ENCODE measurements at regions not wholly inside any gene's neighbourhood (a gene's known extent, or its start where the extent isn't known, plus 50 kb on each side); places are given as distances from the start of the nearest gene placed in this dataset.

- no peak for TF ChIP-seq THAP8 (CRISPR knock-in tag; IDR thresholded peaks at IDR 0.05; ENCODE audit: borderline replicate concordance)
- TF ChIP-seq CREM (IDR thresholded peaks at IDR 0.05): no peak
- TF ChIP-seq CREM (CRISPR knock-in tag; IDR thresholded peaks at IDR 0.05): no peak
- no peak for TF ChIP-seq MAX (IDR thresholded peaks at IDR 0.05)
Observed at GRCh38 chr15:97182581-97182980, 777.9 kb upstream of the ARRDC4 start (continued).

- Histone ChIP-seq H3K27ac (ENCODE audit: extremely low read length, insufficient read depth, low read length) (no peak overlapping the region), H3K27me3 (ENCODE audit: control insufficient read depth in 1 of 2, insufficient read depth in 2 of 2, low read length in 2 of 2) (no peaks in the 10 kb centered on the region), H3K79me2 (ENCODE audit: insufficient read depth, low read length) (no peaks in the 10 kb centered on the region), H2AFZ (ENCODE audit: low read length) (no peak overlapping the region), H3K4me3 (replicated peaks in 1 of 3; ENCODE audit: insufficient read depth in 1 of 3, low read depth in 2 of 3, low read length in 3 of 3) (no peak overlapping the region), H3K9ac (ENCODE audit: insufficient read depth, low read depth, low read length) (no peak overlapping the region), H3K9me3 (ENCODE audit: low read length) (peaks cover 44% of the 10 kb centered on the region), H3K36me3 (replicated peaks in 1 of 2; ENCODE audit: control insufficient read depth in 1 of 2, insufficient read depth in 2 of 2, low read length in 2 of 2) (no peaks in the 10 kb centered on the region), H3K4me1 (ENCODE audit: insufficient read depth, low read length) (no peaks in the 10 kb centered on the region), H4K20me1 (ENCODE audit: insufficient read depth, low read length) (no peaks in the 10 kb centered on the region), H3K4me2 (ENCODE audit: low read depth, low read length) (no peak overlapping the region)
- in situ Hi-C loops (cut with HindIII; ENCODE audit: extremely low pct_ligation_motif_present, low pct_unique_long_range_greater_than_20kb) (no loop called here), intact Hi-C loops (cut with micrococcal nuclease; ENCODE audit: unreplicated experiment) (no loop called here)
- ATAC-seq (no peak), FAIRE-seq (no peak), DNase-seq (ENCODE audit: low spot score) (no peak)
- TF ChIP-seq ZNF7 (CRISPR knock-in tag; IDR thresholded peaks at IDR 0.05) (no peak), ZNF543 (CRISPR knock-in tag; IDR thresholded peaks at IDR 0.05) (no peak), SMAD1 (CRISPR knock-in tag; IDR thresholded peaks at IDR 0.05; ENCODE audit: borderline replicate concordance, low read depth) (no peak), GPBP1L1 (CRISPR knock-in tag; IDR thresholded peaks at IDR 0.05) (no peak), ZBTB46 (CRISPR knock-in tag; IDR thresholded peaks at IDR 0.05; ENCODE audit: borderline replicate concordance) (no peak), GFI1 (CRISPR knock-in tag; IDR thresholded peaks at IDR 0.05; ENCODE audit: borderline replicate concordance) (no peak), HOXA7 (CRISPR knock-in tag; IDR thresholded peaks at IDR 0.05) (no peak), CEBPB (IDR thresholded peaks at IDR 0.05; ENCODE audit: borderline replicate concordance, low read depth, low read length) (no peak), TP53 (CRISPR knock-in tag; conservative IDR thresholded peaks at IDR 0.05) (no peak), AKAP8 (CRISPR knock-in tag; IDR thresholded peaks at IDR 0.05) (no peak), ZNF644 (CRISPR knock-in tag; IDR thresholded peaks at IDR 0.05; ENCODE audit: low read depth) (no peak), LBX2 (CRISPR knock-in tag; IDR thresholded peaks at IDR 0.05; ENCODE audit: borderline replicate concordance) (no peak), ZMYM3 (CRISPR knock-in tag; IDR thresholded peaks at IDR 0.05) (no peak), NFE2 (CRISPR knock-in tag; IDR thresholded peaks at IDR 0.05) (no peak), FOXA1 (IDR thresholded peaks at IDR 0.05) (no peak), FOXA1 (CRISPR knock-in tag; IDR thresholded peaks at IDR 0.05) (no peak)
- BruUV-seq (replicated peaks): no TSS peak
- ChIA-PET POLR2A (no interaction called here), CTCF (ENCODE audit: low intra/inter-chr PET ratio, low total read pairs) (no interaction called here)
- 6% methylated on average over 3 of the region's 3 CpGs for WGBS (ENCODE audit: low lambda C conversion rate)
Observed at GRCh38 chr15:97189162-97189780, 771.2 kb upstream of the ARRDC4 start.

All from HepG2 (cell line).